ENCODE measurements at regions not wholly inside any gene's neighbourhood (a gene's known extent, or its start where the extent isn't known, plus 50 kb on each side); places are given as distances from the start of the nearest gene placed in this dataset.
"Not testable (repeated sequence)": the region's sequence is repeated elsewhere in the genome, so short reads cannot be mapped to it uniquely, and the experiment has no call there.

- intact Hi-C loops (cut with micrococcal nuclease) = no loop called here
Measured at GRCh38 chr12:111117017-111117416, 196.6 kb upstream of the MYL2 start.

GRCh38 chr12:111113313-111113712 lies 192.9 kb upstream of the MYL2 start:
- H4K20me1 ChIP-seq (ENCODE audit: control insufficient read depth, insufficient read depth, low read length, poor library complexity, severe bottlenecking); H3K4me3 ChIP-seq (ENCODE audit: control extremely low read depth in 1 of 5, extremely low read depth in 1 of 5, insufficient read depth in 1 of 5, low read depth in 2 of 5, low read length in 4 of 5); H2AFZ ChIP-seq (ENCODE audit: insufficient read depth, low read depth, low read length, poor library complexity, severe bottlenecking); H3K36me3 ChIP-seq (replicated peaks in 1 of 2; ENCODE audit: control extremely low read depth in 1 of 2, control insufficient read depth in 1 of 2, extremely low read depth in 1 of 2, insufficient read depth in 2 of 2, low read length in 1 of 2); H3K27me3 ChIP-seq (replicated peaks in 1 of 4; ENCODE audit: control extremely low read depth in 1 of 4, control insufficient read depth in 3 of 4, insufficient read depth in 4 of 4, low read length in 3 of 4); H3K27ac Mint-ChIP-seq; ATAC-seq (ENCODE audit: low read depth); H3K4me2 ChIP-seq (replicated peaks; ENCODE audit: low read depth, low read length, poor library complexity, severe bottlenecking); H3K9me3 Mint-ChIP-seq (ENCODE audit: insufficient read depth); DNase-seq; POLR2A ChIA-PET; H3K9ac ChIP-seq (ENCODE audit: low read length); H3K4me1 ChIP-seq (ENCODE audit: control insufficient read depth in 2 of 2, insufficient read depth in 2 of 2, low read length in 2 of 2); H3K27ac ChIP-seq (ENCODE audit: low read length in 2 of 2); H3K79me2 ChIP-seq (ENCODE audit: control insufficient read depth, insufficient read depth, low read length); H3K4me3 Mint-ChIP-seq; H3K9me3 ChIP-seq (ENCODE audit: control extremely low read depth in 1 of 3, control insufficient read depth in 2 of 3, insufficient read depth in 1 of 3, low read length in 2 of 3); intact Hi-C loops (cut with micrococcal nuclease); H3K4me1 Mint-ChIP-seq: not testable (repeated sequence)
- no CpG with 5 or more reads among the region's 3 CpGs for WGBS (ENCODE audit: insufficient coverage)
- CTCF ChIA-PET = interaction anchor here (0.6 kb wide), 1 partner anchor 204 kb away, joined by 3 read pairs; no protein-coding TSS in a partner anchor
- H3K27me3 Mint-ChIP-seq = peaks cover 39% of the 10 kb centered on the region

More at GRCh38 chr12:111117017-111117416, 196.6 kb upstream of the MYL2 start:
- TF ChIP-seq, protein P1, sequence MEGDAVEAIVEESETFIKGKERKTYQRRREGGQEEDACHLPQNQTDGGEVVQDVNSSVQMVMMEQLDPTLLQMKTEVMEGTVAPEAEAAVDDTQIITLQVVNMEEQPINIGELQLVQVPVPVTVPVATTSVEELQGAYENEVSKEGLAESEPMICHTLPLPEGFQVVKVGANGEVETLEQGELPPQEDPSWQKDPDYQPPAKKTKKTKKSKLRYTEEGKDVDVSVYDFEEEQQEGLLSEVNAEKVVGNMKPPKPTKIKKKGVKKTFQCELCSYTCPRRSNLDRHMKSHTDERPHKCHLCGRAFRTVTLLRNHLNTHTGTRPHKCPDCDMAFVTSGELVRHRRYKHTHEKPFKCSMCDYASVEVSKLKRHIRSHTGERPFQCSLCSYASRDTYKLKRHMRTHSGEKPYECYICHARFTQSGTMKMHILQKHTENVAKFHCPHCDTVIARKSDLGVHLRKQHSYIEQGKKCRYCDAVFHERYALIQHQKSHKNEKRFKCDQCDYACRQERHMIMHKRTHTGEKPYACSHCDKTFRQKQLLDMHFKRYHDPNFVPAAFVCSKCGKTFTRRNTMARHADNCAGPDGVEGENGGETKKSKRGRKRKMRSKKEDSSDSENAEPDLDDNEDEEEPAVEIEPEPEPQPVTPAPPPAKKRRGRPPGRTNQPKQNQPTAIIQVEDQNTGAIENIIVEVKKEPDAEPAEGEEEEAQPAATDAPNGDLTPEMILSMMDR (IDR thresholded peaks at IDR 0.05) = no peak
- no peak for TF ChIP-seq EZH2 (IDR thresholded peaks at IDR 0.05; ENCODE audit: borderline replicate concordance, insufficient read depth, low read depth, low read length, poor library complexity, severe bottlenecking)
- ATAC-seq (ENCODE audit: low read depth) (no peak), DNase-seq (no peak)
- no peaks in the 10 kb centered on the region for H3K9me3 Mint-ChIP-seq (ENCODE audit: insufficient read depth)
- H3K27ac ChIP-seq (ENCODE audit: low read length in 2 of 2) = no peak overlapping the region
- no peak overlapping the region for H2AFZ ChIP-seq (ENCODE audit: insufficient read depth, low read depth, low read length, poor library complexity, severe bottlenecking)
- H3K9me3 ChIP-seq (ENCODE audit: control extremely low read depth in 1 of 3, control insufficient read depth in 2 of 3, insufficient read depth in 1 of 3, low read length in 2 of 3) = no peaks in the 10 kb centered on the region
- H3K4me1 ChIP-seq (ENCODE audit: control insufficient read depth in 2 of 2, insufficient read depth in 2 of 2, low read length in 2 of 2) = peaks cover under 1% of the 10 kb centered on the region in 2 donors
- 88% methylated on average over 1 of the region's 1 CpG for WGBS (ENCODE audit: insufficient coverage)
- H3K9ac ChIP-seq (ENCODE audit: low read length) = no peak overlapping the region
- peaks cover 3% of the 10 kb centered on the region for H3K4me1 Mint-ChIP-seq
- H3K4me2 ChIP-seq (replicated peaks; ENCODE audit: low read depth, low read length, poor library complexity, severe bottlenecking) = no peak overlapping the region
- H3K4me3 ChIP-seq (ENCODE audit: control extremely low read depth in 1 of 5, extremely low read depth in 1 of 5, insufficient read depth in 1 of 5, low read depth in 2 of 5, low read length in 4 of 5) = no peak overlapping the region
- CTCF ChIA-PET = no interaction called here
- H3K27ac Mint-ChIP-seq = no peak overlapping the region
- H3K79me2 ChIP-seq (ENCODE audit: control insufficient read depth, insufficient read depth, low read length) = no peaks in the 10 kb centered on the region
- no peaks in the 10 kb centered on the region for H3K36me3 ChIP-seq (replicated peaks in 1 of 2; ENCODE audit: control extremely low read depth in 1 of 2, control insufficient read depth in 1 of 2, extremely low read depth in 1 of 2, insufficient read depth in 2 of 2, low read length in 1 of 2)
- peaks cover 32% of the 10 kb centered on the region for H3K27me3 Mint-ChIP-seq
- no peak overlapping the region for H3K4me3 Mint-ChIP-seq
- POLR2A ChIA-PET = no interaction called here
- H4K20me1 ChIP-seq (ENCODE audit: control insufficient read depth, insufficient read depth, low read length, poor library complexity, severe bottlenecking) = no peaks in the 10 kb centered on the region
- peaks cover 0 to 4% (median 2%) of the 10 kb centered on the region in 4 experiments for H3K27me3 ChIP-seq (replicated peaks in 1 of 4; ENCODE audit: control extremely low read depth in 1 of 4, control insufficient read depth in 3 of 4, insufficient read depth in 4 of 4, low read length in 3 of 4)
